Colon (tissue), 2 donors: ENCODE measurements at regions not wholly inside any gene's neighbourhood (a gene's known extent, or its start where the extent isn't known, plus 50 kb on each side); places are given as distances from the start of the nearest gene placed in this dataset.
"Not testable (repeated sequence)": the region's sequence is repeated elsewhere in the genome, so short reads cannot be mapped to it uniquely, and the experiment has no call there.

Experiments
- FAIRE-seq: peaks from 2 replicates; lab custom pipeline; 2012; peaks lifted over from hg19 to GRCh38; lab: Jason Lieb, UNC
- donor health status: control.
- donor health status: control.

GRCh38 chr3:80334534-80334933 is 566.7 kb upstream of the ROBO1 start:
- FAIRE-seq, result no peak

- no peak for FAIRE-seq
These were observed 563.8 kb upstream of the ROBO1 start for GRCh38 chr3:80331494-80332170.

GRCh38 chr3:80314541-80314940 is 546.7 kb upstream of the ROBO1 start:
- FAIRE-seq, result not testable (repeated sequence)

- no peak for FAIRE-seq
These were observed 540.8 kb upstream of the ROBO1 start for GRCh38 chr3:80308637-80309036.

- no peak for FAIRE-seq
These were observed 540.0 kb upstream of the ROBO1 start for GRCh38 chr3:80307844-80308243.

- no peak for FAIRE-seq
These were observed 529.9 kb upstream of the ROBO1 start for GRCh38 chr3:80297720-80298119.

- no peak for FAIRE-seq
These were observed 517.6 kb upstream of the ROBO1 start for GRCh38 chr3:80285388-80285787.

GRCh38 chr3:80283783-80284182 is 516.0 kb upstream of the ROBO1 start:
- no peak for FAIRE-seq

GRCh38 chr3:80278056-80278455 is 510.3 kb upstream of the ROBO1 start:
- no peak for FAIRE-seq

- no peak for FAIRE-seq
These were observed 507.3 kb upstream of the ROBO1 start for GRCh38 chr3:80275120-80275519.

GRCh38 chr3:80263260-80263659 is 495.5 kb upstream of the ROBO1 start:
- FAIRE-seq, result no peak

- FAIRE-seq, result no peak
These were observed 493.3 kb upstream of the ROBO1 start for GRCh38 chr3:80261082-80261481.

GRCh38 chr3:80259736-80260135 is 491.9 kb upstream of the ROBO1 start:
- FAIRE-seq, result no peak

- no peak for FAIRE-seq
These were observed 484.3 kb upstream of the ROBO1 start for GRCh38 chr3:80252113-80252512.

- FAIRE-seq, result no peak
These were observed 480.0 kb upstream of the ROBO1 start for GRCh38 chr3:80247766-80248165.

GRCh38 chr3:80244390-80244789 is 476.6 kb upstream of the ROBO1 start:
- FAIRE-seq, result no peak

GRCh38 chr3:80241791-80242190 is 474.0 kb upstream of the ROBO1 start:
- no peak for FAIRE-seq

- no peak for FAIRE-seq
These were observed 471.5 kb upstream of the ROBO1 start for GRCh38 chr3:80239301-80239700.

GRCh38 chr3:80238606-80239005 is 470.8 kb upstream of the ROBO1 start:
- FAIRE-seq, result no peak

- no peak for FAIRE-seq
These were observed 470.4 kb upstream of the ROBO1 start for GRCh38 chr3:80238152-80238551.

- FAIRE-seq, result no peak
These were observed 466.9 kb upstream of the ROBO1 start for GRCh38 chr3:80234706-80235105.

- FAIRE-seq, result no peak
These were observed 465.8 kb upstream of the ROBO1 start for GRCh38 chr3:80233576-80233975.

- FAIRE-seq, result no peak
These were observed 465.0 kb upstream of the ROBO1 start for GRCh38 chr3:80232760-80233159.

GRCh38 chr3:80230962-80231361 is 463.2 kb upstream of the ROBO1 start:
- no peak for FAIRE-seq

- FAIRE-seq, result no peak
These were observed 459.4 kb upstream of the ROBO1 start for GRCh38 chr3:80227216-80227615.
